Neural crest cell (in vitro differentiated cells): ENCODE measurements at regions not wholly inside any gene's neighbourhood (a gene's known extent, or its start where the extent isn't known, plus 50 kb on each side); places are given as distances from the start of the nearest gene placed in this dataset.
"Not testable (repeated sequence)": the region's sequence is repeated elsewhere in the genome, so short reads cannot be mapped to it uniquely, and the experiment has no call there.

Source experiments
- DNase-seq: peaks from one replicate; pipeline ENCODE4 v3.0.0; 2021; ENCODE audit warnings: low read depth, mixed read lengths, low spot score
- H3K27ac Mint-ChIP-seq: one replicate; pipeline ENCODE4 v1.8.0; 2021; ENCODE audit warnings: mild to moderate bottlenecking, mixed read lengths; ENCODE audit not compliant: unreplicated experiment
- H3K27me3 Mint-ChIP-seq: 2 replicates; pipeline ENCODE4 v1.8.0; 2021; ENCODE audit warnings: low read depth, mild to moderate bottlenecking, mixed read lengths
- H3K36me3 Mint-ChIP-seq: 2 replicates; pipeline ENCODE4 v1.8.0; 2021; ENCODE audit warnings: low read depth, mild to moderate bottlenecking, mixed read lengths
- H3K4me1 Mint-ChIP-seq: 2 replicates; pipeline ENCODE4 v1.8.0; 2021; ENCODE audit warnings: mixed read lengths
- H3K4me3 Mint-ChIP-seq: one replicate; pipeline ENCODE4 v1.8.0; 2021; ENCODE audit warnings: mild to moderate bottlenecking, mixed read lengths
- H3K9me3 Mint-ChIP-seq: 2 replicates; pipeline ENCODE4 v1.8.0; 2021; ENCODE audit warnings: mixed read lengths
- CTCF ChIP-seq: fragments of 200-600 bp; sonication (generic); conservative IDR thresholded peaks from 2 replicates; pipeline ENCODE4 v1.5.0; 2021; ENCODE audit warnings: antibody characterized with exemption, mild to moderate bottlenecking

GRCh38 chr1:104266612-104267011 is 516.9 kb downstream of the AMY1C start:
- no peak overlapping the region for H3K4me3 Mint-ChIP-seq
- no peaks in the 10 kb centered on the region for H3K36me3 Mint-ChIP-seq
- no peak overlapping the region for H3K27ac Mint-ChIP-seq
- H3K4me1 Mint-ChIP-seq = no peaks in the 10 kb centered on the region
- TF ChIP-seq CTCF = no peak
- H3K9me3 Mint-ChIP-seq = peaks cover 4% of the 10 kb centered on the region
- no peak for DNase-seq
- no peaks in the 10 kb centered on the region for H3K27me3 Mint-ChIP-seq

- DNase-seq, H3K27ac Mint-ChIP-seq, H3K4me3 Mint-ChIP-seq, H3K36me3 Mint-ChIP-seq, H3K4me1 Mint-ChIP-seq, H3K9me3 Mint-ChIP-seq, H3K27me3 Mint-ChIP-seq: not testable (repeated sequence)
Measured at GRCh38 chr1:104288322-104288721, 538.6 kb downstream of the AMY1C start.

GRCh38 chr1:104291156-104291555 is 541.5 kb downstream of the AMY1C start:
- DNase-seq = no peak
- H3K27ac Mint-ChIP-seq = no peak overlapping the region
- H3K36me3 Mint-ChIP-seq = no peaks in the 10 kb centered on the region
- no peaks in the 10 kb centered on the region for H3K4me1 Mint-ChIP-seq
- no peaks in the 10 kb centered on the region for H3K27me3 Mint-ChIP-seq
- H3K4me3 Mint-ChIP-seq = no peak overlapping the region
- no peak for TF ChIP-seq CTCF
- H3K9me3 Mint-ChIP-seq = no peaks in the 10 kb centered on the region

- no peak for TF ChIP-seq CTCF
- DNase-seq = no peak
- no peaks in the 10 kb centered on the region for H3K9me3 Mint-ChIP-seq
- no peak overlapping the region for H3K4me3 Mint-ChIP-seq
- no peaks in the 10 kb centered on the region for H3K4me1 Mint-ChIP-seq
- H3K27ac Mint-ChIP-seq = no peak overlapping the region
- no peaks in the 10 kb centered on the region for H3K27me3 Mint-ChIP-seq
- no peaks in the 10 kb centered on the region for H3K36me3 Mint-ChIP-seq
Measured at GRCh38 chr1:104294259-104294658, 544.6 kb downstream of the AMY1C start.

GRCh38 chr1:104295511-104295910 is 545.8 kb downstream of the AMY1C start:
- Mint-ChIP-seq H3K36me3 (no peaks in the 10 kb centered on the region), H3K27me3 (no peaks in the 10 kb centered on the region)

GRCh38 chr1:104309673-104310072 is 560.0 kb downstream of the AMY1C start:
- Mint-ChIP-seq H3K27me3 (no peaks in the 10 kb centered on the region), H3K9me3 (peaks cover 12% of the 10 kb centered on the region), H3K4me1 (no peaks in the 10 kb centered on the region), H3K36me3 (no peaks in the 10 kb centered on the region), H3K4me3 (no peak overlapping the region), H3K27ac (no peak overlapping the region)
- TF ChIP-seq CTCF = no peak
- DNase-seq = no peak

More at GRCh38 chr1:104295511-104295910, 545.8 kb downstream of the AMY1C start:
- TF ChIP-seq CTCF = no peak
- Mint-ChIP-seq H3K9me3 (no peaks in the 10 kb centered on the region), H3K4me3 (no peak overlapping the region), H3K4me1 (no peaks in the 10 kb centered on the region), H3K27ac (no peak overlapping the region)
- DNase-seq = no peak
